ENCODE measurements at regions not wholly inside any gene's neighbourhood (a gene's known extent, or its start where the extent isn't known, plus 50 kb on each side); places are given as distances from the start of the nearest gene placed in this dataset.

GRCh38 chr18:38445804-38446145, 880.2 kb upstream of the CELF4 start:
- no TSS peak for BruUV-seq (replicated peaks)
- Histone ChIP-seq H3K9me3 (replicated peaks; ENCODE audit: control insufficient read depth, insufficient read depth, low read length) (no peaks in the 10 kb centered on the region), H3K4me3 (no peak overlapping the region), H3K36me3 (ENCODE audit: control insufficient read depth in 2 of 2, insufficient read depth in 2 of 2, low read length in 1 of 2) (no peaks in the 10 kb centered on the region), H3K27ac (ENCODE audit: control insufficient read depth, insufficient read depth) (no peak overlapping the region), H3K79me2 (ENCODE audit: control insufficient read depth, insufficient read depth, low read length) (no peaks in the 10 kb centered on the region), H3K4me2 (ENCODE audit: control insufficient read depth, insufficient read depth) (no peak overlapping the region), H4K20me1 (ENCODE audit: control insufficient read depth, insufficient read depth) (no peaks in the 10 kb centered on the region), H3K27me3 (replicated peaks in 1 of 2; ENCODE audit: control insufficient read depth in 2 of 2, insufficient read depth in 2 of 2, low read length in 1 of 2) (no peaks in the 10 kb centered on the region), H3K9ac (ENCODE audit: control insufficient read depth, insufficient read depth, low read length) (no peak overlapping the region), H3K4me1 (ENCODE audit: control insufficient read depth, insufficient read depth, low read length) (no peaks in the 10 kb centered on the region), H2AFZ (ENCODE audit: control insufficient read depth, low read depth, low read length) (no peak overlapping the region)
- TF ChIP-seq TARDBP (IDR thresholded peaks at IDR 0.05; ENCODE audit: borderline replicate concordance) (no peak), BMI1 (IDR thresholded peaks at IDR 0.05; ENCODE audit: borderline replicate concordance) (no peak), SUZ12 (IDR thresholded peaks at IDR 0.05; ENCODE audit: unreplicated experiment) (no peak), ZBTB4 (CRISPR knock-in tag; IDR thresholded peaks at IDR 0.05) (no peak)
- FAIRE-seq (no peak), ATAC-seq (no peak), DNase-seq (ENCODE audit: low read depth, low spot score) (no peak)
- POLR2A ChIA-PET: no interaction called here
- SMC1A ChIA-PET (ENCODE audit: uncharacterized antibody, unreplicated experiment): no interaction called here
- in situ Hi-C loops (cut with MboI) (no loop called here), intact Hi-C loops (cut with micrococcal nuclease; ENCODE audit: unreplicated experiment) (no loop called here)
- 0% methylated on average over 1 of the region's 1 CpG for WGBS (ENCODE audit: insufficient coverage, insufficient replicate concordance, low lambda C conversion rate, missing lambda C conversion rate)
- RAD21 ChIA-PET (ENCODE audit: unreplicated experiment): interaction anchor here (0.6 kb wide), 1 partner anchor 1095 kb away, joined by 4 read pairs; no protein-coding TSS in a partner anchor
- CTCF ChIA-PET: no interaction called here

Measured in GM12878 (cell line).